Embryonic facial prominence (tissue), 1 donor: ENCODE measurements at regions not wholly inside any gene's neighbourhood (a gene's known extent, or its start where the extent isn't known, plus 50 kb on each side); places are given as distances from the start of the nearest gene placed in this dataset.
"Not testable (repeated sequence)": the region's sequence is repeated elsewhere in the genome, so short reads cannot be mapped to it uniquely, and the experiment has no call there.

ENCODE experiments used
- DNase-seq: peaks from one replicate; pipeline ENCODE4 v3.0.0-alpha.2; 2016; ENCODE audit errors: extremely low spot score

DNA sequence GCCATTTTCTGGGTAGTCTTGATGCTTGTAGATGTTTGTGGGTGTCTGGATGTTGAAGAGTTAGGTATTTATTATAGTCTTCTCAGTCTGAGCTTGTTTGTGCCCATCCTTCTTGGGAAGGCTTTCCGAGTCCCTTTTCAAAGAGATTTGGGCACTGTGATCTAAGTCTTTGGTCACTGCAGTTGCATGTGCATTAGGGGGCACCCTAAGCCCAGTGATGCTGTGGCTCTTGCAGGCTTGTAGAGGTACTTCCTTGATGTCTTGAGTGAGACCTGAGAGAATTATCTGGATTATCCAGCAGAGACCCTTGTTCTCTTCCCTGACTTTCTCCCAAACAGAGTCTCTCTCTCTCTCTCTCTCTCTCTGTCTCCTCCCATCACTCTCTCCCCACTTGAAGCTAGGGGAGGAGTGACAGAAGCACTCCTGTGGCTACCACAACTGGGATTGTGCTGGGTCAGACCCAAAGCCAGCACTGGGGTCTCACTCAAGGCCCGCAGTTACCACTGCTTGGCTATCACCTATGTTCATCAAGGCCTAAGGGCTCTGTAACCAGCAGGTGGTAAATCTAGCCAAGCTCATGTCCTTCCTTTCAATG is 68.5 kb downstream of the TMCO5A start:
- no peak for DNase-seq

DNA sequence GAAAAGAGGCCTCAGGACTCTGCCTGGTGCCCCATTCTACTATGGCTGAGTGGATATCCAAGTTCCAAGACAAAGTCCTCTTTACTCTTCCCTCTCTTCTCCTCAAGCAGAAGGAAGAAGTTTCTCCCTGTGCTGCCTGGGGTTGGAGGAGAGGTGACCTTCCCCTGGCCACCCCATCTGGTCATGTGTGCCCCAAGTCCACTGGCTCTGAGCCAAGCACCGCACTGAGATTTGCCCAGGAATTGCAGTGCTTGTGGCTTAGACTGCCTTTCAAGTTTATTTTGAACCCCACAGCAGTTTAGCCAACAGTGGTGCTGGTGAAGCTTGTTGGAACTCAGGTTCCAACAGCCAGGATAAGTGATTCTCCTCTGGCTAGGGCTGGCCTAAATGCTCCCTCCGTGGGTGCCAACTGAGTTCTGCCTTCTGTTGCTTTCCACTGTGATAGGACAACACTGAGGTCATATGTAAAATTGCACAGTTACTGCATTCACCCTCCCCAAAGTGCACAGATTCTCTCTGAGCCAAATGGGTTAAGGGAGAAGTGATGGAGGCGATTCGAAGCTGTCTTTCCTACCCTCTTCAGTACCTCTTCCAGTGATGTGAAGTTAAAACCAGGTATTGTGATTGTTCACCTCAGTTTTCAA is 69.9 kb downstream of the TMCO5A start:
- DNase-seq = no peak

DNA sequence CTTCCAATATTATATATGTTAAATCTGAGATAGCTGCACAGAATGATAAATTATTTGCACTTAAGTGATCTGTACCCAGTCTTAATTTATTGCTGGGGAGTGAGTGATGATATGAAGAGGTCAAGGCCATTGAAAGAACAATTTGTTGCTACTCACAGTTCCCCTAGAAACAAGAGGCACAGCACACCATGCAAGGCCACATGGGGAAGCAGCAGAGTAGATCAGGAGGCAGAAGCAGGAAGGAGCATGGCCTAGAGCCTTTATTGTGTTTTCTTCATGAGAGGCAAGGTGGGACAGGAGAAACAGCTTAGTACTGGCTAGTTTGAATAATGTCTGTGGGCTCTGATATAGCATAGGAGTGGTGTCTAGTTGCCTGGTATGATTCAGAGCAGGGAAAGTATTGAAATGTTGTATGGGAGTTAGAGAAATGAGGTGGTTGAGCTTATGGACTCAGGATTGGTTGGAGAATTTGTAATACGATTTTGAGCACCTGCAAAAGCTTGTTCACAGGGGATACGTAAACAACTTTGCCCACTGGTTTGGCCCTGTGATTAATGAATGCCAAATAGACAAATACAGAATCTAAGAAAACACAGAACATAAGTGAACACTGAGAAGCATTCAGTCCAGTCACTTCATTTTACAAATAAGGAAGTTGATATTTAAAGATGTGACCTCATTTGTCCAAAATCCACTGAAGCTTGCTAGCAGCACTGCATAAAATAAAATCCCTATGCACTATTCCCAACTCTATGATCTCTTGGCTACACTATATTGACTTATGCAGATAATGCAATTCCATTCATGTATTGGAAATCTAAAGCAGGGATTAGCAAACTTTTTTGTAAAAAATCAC is 71.7 kb downstream of the TMCO5A start:
- no peak for DNase-seq

DNA sequence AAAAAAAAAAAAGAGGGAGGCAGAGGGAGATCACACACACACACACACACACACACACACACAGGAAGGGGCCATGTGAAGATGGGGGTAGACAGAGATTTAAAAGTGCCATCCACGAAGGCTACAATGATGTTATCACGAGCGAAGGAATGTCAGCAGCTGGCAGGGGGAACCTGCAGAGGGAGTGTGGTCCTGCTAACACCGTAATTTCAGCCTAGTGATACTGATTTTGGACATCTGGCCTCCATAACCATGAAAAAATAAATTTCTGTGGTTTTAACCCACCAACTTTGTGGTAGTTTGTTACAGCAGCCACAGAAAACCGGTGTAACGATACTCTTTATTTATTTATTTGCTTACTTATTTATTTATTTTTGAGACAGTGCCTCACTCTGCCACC is 76.0 kb downstream of the TMCO5A start:
- peak; percentile 7 for DNase-seq

DNA sequence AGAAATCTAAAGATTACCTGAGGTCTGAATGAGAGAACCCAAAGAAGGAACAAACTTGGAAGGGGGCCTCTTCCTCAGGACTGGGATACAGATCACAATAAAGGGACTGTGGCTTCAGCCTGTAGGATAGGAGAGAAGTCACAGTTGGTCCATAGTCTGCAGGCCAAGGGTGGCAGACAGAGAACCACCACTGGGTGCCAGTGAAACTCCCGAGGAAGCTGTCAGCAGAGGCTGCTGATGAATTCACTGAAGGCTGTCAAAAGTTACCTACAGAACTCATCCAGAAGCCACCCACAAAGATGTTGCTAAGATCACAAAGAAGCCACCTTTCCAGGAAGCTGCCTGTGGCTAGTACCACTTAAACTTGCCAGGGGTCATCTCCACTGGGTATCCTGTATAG is 78.5 kb downstream of the TMCO5A start:
- DNase-seq = no peak

DNA sequence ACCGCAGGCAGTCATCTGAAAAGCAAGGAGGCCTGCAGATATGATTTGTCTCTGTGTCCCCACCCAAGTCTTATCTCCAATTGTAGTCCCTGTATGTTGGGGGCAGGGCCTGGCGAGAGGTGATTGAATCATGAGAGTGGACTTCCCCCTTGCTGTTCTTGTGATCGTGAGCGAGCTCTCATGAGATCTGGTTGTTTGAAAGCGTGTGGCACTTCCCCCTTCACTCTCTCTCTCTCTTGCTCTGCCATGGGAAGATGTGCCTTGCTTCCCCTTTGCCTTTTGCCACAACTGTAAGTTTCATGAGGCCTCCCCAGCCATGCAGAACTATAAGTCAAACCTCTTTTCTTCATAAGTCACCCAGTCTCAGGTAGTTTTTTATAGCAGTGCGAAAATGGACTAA is 83.3 kb downstream of the TMCO5A start:
- no peak for DNase-seq

DNA sequence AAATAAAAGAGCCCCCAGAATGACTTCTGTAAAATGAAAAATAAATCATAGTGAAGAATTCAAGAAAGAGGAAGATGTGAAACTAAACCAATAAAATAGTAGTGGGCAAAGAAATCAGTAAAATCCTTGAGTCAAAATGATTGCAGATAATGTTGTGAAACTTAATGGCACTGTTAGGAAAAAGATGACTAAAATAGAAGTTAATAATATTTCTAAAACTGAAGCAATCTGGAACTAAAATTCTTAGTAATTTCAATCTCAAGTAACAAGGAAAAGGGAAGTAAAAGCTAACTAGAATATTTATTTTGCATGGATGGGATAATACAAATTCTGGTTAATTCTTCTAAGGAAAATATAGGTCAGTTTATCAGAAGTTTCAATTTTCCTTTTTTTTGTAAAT is 84.6 kb downstream of the TMCO5A start:
- DNase-seq = no peak

DNA sequence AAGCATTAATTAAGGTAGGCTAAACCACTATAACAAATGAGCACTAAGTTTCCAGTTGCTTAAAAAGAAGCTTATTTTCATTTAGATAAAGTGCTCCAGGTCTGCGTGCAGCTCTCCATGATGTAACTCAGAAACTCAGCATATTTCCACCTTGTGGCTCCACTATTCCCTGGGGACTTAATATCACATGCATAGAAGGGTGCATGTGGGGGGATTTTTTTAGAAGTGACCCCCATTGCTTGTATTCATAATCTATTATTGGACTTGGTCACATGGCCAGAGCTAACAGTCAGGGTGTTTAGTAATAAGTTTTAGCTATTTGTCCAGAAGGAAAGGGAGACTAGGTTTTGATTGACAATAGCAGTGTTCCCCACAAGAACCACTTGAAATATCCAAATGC is 86.8 kb downstream of the TMCO5A start:
- DNase-seq = no peak

DNA sequence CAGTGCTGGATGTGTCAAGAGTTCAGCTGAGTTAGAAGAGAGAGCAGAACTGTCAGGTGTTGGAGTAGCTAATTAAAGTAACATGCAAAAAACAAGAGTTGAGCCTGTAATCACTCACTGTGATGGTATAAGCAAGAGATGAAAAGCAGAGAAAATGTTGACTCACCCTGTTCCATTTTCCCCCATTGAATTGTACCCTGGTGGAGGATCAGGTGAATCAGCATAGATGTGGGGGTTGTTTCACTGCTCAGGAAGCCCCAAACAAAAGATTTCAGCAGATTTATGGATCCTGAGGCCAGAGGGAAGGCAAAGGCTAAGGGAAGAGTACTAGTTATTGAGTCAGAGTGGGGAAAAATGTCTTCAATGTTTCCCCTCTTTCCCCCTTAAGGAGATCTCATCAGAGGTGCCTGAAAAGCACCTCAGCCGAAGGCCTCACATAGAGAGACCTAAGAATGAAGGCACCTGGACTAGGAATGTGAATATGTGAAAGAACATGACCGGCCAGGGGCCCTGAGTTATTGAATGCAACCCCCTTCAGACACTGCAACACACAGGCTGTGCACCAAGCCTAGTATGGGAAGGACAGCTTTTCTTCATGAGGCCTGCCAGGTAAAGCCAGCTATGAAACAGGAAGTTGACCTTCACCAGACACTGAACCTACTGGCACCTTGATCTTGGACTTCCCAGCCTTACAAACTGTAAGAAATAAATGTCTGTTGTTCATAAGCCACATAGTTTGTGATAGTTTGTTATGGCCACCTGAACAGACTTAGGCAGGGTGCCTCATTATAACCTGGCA is 90.1 kb downstream of the TMCO5A start:
- no peak for DNase-seq

DNA sequence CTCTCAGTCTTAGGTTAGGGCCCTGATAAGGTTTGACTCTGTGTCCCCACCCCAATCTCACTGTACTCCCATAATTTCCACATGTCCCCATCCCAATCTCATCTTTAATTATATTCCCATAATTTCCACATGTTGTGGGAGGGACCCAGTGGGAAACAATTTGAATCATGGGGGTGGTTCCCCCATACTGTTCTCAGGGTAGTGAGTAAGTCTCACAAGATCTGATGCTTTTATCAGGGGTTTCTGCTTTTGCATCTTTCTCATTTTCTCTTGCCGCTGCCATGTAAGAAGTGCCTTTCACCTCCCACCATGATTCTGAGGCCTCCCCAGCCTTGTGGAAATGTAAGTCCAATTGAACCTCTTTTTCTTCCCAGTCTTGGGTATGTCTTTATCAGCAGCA is 91.2 kb downstream of the TMCO5A start:
- DNase-seq = not testable (repeated sequence)

DNA sequence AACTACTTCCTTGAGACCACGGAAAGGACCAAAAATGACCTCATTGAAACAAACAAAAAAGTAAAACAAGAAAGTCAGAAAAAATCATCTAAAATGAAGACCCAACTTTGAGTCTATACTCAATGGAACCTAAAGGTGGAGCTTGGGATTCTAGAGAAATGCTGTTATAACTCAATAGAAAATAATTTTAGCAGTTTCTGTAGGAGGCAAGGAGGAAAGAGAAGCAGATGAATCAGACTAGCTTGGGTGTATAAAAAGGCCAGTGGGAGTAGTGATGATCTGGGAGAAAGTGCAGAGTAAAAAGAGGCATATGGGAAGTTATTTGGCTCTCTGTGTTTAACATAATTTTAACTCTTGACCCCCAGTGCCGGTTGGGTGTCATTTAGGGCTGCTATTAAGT is 94.4 kb downstream of the TMCO5A start:
- no peak for DNase-seq

DNA sequence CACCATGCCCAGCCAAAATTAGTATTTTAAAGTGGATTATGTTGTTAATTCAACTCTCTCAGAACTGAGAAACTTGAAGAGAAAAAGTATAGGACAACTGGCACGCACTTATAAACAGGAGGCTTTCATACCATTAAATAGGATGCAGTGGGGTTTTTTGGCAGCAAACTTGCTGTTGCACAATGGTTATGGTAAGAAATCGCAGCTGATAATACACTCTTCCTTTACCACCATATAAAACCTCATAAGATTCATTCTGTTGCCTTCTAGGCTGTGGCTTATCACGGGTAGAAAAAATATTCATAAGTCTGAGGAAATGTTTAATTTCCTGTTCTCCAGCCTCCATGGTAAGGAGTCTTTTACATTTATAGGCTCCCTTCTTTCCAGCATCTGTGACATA is 95.3 kb downstream of the TMCO5A start:
- no peak for DNase-seq

DNA sequence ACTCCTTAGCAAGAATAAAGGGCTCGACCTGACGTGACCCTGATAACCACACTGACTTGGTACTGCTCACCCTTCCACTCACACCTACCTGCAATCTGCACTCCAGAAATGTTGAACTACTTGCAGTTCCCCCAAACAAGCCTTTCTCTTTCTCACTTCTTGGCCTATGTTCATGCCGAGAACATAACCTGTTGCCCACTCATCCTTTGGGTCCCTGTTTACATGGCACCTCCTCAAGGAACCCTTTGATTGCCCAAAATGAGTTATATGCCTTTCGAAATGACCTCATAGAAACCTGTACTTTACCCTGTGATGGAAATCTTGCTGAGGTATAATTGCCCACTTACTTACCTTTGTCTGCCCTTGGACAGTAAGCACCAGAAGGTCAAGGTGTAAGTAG is 96.2 kb downstream of the TMCO5A start:
- no peak for DNase-seq

DNA sequence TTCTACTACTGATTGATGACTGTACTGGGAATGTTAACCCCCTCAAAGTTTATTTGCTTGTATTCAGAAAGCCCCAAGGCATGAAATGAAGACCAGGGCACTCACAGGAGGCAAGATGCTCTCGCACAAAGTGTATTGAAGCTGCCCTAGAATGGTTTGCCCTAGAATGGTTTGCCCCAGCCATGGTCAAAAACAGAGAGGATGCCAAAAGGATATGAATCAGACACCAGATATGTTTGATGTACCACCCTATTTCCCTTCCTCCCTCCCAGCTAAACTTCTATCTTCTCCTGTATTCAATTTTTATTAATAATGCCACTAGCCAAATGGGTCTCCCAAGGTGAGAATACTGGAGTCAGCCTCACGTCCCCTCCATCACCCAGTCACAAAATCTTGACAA is 101.3 kb downstream of the TMCO5A start:
- DNase-seq = no peak

DNA sequence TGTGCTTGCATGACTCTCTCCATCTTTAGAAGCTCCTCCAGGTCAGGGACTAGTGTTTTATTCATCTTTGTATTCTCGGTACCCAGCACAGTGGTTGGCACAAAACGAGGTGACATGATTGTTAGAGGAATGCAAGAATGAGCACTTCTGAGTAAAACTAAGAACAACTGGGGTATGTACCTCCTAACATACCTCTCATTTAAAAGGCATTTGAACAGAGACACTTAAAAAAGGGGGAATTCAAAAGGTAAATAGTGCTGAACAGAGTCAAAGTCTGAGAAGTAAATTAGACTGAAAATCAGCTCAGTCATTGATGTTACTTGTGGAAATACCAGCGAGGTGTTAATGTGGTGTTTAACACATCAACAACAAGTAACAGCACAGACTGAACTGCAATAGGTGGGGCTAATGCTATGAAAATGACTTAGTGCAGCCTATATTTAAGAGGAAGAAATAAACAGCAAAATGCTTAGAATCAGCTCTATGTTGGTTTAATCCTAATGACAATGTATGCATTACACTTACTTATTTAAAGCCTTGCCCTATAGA is 102.4 kb downstream of the TMCO5A start:
- no peak for DNase-seq

DNA sequence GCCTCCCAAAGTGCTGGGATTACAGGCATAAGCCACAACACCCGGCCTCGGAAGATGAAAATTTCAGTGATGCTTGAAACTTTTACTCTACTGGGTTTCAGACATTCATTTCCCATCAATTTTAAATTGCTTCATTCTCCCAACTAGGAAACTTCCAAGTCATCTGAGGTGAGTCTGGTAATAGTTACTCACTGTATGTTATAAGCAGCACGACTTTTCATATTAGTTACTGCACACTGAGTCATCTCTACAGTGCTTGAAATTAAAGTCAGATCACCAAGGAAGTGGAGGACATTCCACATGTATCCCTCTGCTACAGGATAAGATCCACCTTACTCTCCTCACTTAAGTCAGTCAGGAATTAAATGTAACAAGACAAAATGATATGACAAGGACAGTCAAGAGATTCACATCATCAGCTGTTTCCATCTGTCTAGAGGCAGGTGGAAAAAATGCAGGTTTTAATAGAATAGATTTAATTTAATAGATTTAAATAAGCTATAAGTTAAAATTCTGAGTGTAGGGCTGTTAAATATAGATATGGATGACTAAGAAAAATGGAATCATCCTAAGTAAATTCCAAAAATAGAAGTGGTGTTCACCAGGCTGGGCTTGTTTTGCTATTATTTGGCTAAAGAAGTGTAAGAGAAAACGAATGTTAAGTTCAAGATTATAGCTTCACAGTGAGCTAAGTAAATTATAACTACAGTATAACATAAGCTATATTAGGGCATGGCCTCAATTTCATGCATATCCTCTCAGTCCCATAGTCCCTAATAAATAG is 104.4 kb downstream of the TMCO5A start:
- DNase-seq = no peak

DNA sequence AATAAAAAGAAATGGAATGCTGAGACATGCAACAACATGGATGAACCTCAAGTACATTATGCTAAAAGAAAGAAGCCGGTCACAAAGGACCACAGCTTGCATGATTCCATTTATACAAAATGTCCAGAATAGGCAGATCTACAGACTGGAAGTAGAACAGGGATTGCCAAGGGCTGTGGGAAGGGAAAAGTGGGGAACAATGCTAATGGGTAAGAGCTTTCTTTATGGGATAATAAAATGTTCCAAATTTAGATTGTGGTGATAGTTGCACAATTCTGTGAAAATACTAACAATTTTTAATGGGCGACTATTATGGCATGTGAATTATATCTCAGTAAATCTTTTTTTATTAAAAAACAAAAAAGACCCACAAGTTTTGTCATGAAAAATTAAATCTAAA is 106.2 kb downstream of the TMCO5A start:
- no peak for DNase-seq

DNA sequence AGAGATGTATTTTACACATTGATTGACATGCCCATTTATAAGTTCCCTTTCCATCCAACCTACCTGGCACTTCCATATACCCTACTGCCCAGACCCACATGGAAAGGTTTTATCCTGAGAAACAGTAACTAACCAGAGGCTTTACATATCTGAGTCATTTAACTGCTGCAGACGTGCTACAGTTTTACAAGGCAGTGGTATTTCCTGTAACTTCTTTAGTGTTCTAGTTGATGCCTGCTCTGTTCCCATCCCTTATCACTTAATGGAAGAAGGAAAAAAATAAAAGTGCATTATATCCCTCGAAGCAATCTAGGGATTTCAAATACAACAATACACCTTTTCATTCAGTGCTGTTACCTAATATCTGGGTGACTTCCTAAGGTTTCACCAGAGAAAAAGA is 107.1 kb downstream of the TMCO5A start:
- no peak for DNase-seq

DNA sequence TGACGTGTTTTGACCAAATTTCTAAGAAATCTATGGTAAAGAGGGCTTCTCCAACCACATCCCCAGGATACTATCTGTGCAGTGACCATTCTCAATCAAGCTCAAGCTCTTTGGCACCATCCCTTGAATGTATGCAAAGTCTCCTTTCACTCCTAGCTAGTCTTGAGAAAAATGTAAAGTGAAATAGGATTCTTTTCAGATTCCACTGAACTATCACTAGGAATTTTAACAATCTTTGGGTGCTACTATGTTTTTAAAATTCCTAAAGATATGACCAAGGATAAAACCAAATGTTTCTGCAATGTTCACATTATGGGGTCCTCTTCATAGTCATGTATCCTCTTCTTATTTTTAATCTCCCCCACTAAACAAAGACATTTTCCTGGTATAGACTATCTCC is 107.8 kb downstream of the TMCO5A start:
- no peak for DNase-seq

DNA sequence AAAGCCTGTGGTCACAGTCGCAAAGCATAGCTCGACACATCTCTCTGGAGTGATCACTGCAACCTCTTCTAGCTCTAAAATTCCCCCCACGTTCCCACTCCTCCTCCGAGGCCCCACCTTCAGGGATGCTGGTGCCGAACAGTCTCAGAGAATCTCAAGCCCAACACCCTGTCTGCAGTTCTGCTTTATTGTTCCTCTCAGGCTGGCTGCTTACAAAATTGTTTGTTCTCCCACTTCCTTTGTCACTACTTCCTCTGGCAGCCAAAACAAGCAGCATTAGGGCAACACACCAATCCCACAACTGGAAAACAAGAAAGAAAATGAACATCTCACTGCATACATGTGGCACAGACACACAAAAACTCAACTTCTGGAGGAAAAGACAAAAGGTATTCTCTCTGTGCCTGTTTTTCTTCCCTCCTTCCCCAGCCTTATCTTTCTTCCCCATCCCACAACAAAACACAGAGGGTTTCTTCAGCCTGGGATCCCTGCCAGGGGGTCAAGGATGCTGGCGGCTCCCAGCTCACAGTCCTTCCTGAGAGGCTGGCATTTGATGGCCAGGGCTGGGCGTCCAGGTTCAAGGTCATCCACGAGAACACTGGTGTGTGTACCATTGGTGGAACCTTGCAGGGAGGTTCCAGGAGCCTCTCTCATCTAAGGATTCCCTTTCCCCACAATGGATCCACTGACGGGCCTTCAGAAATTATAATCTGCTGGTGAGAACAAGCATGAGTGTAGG is 108.4 kb downstream of the TMCO5A start:
- no peak for DNase-seq
